GM18909 (cell line): ENCODE measurements at regions not wholly inside any gene's neighbourhood (a gene's known extent, or its start where the extent isn't known, plus 50 kb on each side); places are given as distances from the start of the nearest gene placed in this dataset.

Experiments used
- ATAC-seq: cut with Tn5 transposase; IDR thresholded peaks from one replicate; pipeline ENCODE4 v1.9.1; 2021; ENCODE audit warnings: mild to moderate bottlenecking; ENCODE audit not compliant: unreplicated experiment, poor library complexity

DNA sequence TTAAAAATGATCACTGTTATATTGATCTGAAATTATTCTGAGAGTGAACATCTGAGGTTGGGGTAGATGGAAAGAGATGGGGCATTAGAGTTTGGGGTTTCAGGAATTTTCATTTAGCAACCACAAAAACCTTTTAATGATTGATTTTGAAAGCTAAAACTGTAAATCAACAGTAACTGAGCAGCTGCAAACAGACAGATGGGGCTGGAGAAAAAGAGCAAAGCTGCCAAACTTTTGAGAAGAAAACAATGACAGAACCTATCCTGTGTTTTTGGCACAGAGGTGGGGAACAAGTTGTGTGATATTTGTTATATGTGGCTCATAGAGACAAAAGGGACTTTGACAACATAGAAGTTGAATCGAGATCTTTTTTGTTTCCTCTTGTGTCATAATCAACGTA is 415.8 kb upstream of the DSEL start:
- ATAC-seq, result no peak

- no peak for ATAC-seq
These were observed 410.7 kb upstream of the DSEL start for GRCh38 chr18:67926929-67927864.

- ATAC-seq, result no peak
These were observed 408.1 kb upstream of the DSEL start for GRCh38 chr18:67924656-67925055.

GRCh38 chr18:67919316-67919715 is 402.8 kb upstream of the DSEL start:
- ATAC-seq, result no peak

- ATAC-seq, result no peak
These were observed 399.6 kb upstream of the DSEL start for GRCh38 chr18:67916097-67916496.

GRCh38 chr18:67913040-67913439 is 396.5 kb upstream of the DSEL start:
- ATAC-seq, result no peak

- ATAC-seq, result no peak
These were observed 385.1 kb upstream of the DSEL start for GRCh38 chr18:67901573-67901972.

DNA sequence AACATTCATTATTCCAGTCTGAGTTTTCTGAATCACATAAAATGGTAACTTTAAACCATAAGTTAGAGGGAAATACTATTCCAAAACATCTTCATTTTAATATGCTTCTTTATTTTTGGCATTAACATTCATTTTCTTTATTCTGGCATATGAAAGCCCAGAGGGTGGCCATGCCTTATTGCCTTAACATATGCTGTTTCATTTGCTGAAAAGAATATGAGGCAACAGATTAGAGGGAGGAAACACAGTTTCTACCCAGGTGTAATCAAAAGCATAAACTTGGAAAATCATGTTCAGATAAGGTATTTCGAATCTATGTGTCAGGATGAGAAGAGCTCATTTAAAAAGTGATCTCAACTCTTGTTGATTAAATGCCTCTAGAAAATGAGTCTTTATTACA is 379.9 kb upstream of the DSEL start:
- no peak for ATAC-seq

GRCh38 chr18:67893916-67894315 is 377.4 kb upstream of the DSEL start:
- no peak for ATAC-seq

- ATAC-seq, result no peak
These were observed 360.4 kb upstream of the DSEL start for GRCh38 chr18:67876871-67877270.

- no peak for ATAC-seq
These were observed 359.4 kb upstream of the DSEL start for GRCh38 chr18:67875944-67876343.

DNA sequence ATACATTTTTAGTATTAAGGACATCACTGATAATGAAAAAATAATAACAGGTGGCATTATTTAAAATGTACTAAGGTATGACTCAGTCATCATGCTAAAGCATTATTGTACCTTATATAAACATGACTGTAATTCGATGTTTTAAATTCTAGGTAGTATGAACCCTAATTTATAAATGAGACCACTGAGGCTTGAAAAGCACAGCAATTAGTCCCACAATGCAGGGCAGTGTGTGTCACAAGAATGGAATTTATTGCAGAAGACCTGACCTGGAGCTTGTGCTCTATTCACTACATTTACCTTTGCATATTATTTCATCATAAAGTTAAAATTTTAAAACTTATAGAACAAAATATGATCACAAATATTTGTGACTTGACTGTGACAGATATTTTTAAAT is 358.5 kb upstream of the DSEL start:
- ATAC-seq, result no peak

DNA sequence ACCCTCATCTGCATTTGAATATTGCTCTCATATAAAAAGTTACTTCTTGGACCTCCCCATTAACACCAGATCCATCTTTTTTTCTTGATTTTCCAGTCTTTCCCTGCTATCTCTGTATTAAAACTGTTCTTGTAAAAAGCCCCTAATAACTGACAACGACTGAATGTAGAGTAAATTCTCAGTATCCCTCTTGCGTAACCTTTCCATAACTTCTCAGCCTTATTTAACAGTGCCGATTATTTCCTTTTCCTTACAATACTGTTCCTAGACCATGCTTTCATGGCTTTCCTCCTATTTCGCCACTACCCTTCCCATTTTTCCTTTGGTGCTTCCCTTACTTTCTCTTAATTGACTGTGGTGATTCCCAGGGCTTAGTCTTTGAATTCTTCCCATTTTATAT is 348.9 kb upstream of the DSEL start:
- no peak for ATAC-seq

DNA sequence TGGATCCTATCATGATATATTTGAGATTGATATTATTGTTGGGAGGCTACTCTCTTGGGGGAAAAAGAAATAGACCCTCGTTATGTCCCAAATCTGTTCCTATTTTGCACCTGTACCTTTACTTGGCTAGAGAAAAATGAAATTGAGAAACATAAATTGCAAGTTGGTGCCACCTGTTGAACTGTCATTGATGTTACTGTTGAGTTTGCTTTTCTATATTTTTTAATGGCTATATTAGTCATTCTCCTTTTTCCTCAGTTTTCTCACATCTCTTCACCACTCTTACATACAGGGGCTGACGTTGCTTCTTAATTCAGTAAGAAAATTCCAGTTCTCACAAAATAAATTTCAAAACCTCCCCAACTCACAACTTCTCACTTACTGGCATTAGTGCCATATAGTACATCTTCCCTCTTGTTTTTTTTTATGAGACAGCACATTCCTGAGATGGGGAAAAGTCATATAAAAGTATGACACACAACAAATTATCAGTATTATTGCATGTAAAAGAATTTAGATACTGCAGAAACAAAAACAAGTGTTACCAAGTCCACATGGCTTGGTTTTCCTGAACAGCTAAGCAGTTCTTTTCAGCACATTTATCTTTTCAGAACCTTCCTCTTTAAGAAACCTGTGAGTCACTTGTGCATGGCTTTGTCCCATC is 348.3 kb upstream of the DSEL start:
- ATAC-seq, result no peak

DNA sequence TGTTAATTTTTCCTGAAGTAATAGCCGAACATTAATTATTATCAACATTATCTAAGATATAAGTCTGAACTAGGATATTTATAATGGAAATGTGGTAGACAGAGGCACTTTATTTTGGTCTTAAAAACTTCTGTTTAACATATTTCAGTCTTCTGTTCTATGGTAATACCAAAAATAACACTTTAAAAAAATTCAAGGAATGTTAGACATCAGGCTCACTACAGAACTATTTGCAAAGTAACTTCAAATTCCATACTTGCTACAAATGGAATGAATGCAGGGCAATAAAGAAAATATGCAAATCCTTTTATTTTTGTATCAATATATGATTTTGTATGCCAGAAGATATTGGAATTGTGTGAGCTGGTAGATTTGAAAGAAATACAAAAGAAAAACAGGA is 345.5 kb upstream of the DSEL start:
- ATAC-seq, result no peak

GRCh38 chr18:67854340-67854739 is 337.8 kb upstream of the DSEL start:
- ATAC-seq, result no peak

DNA sequence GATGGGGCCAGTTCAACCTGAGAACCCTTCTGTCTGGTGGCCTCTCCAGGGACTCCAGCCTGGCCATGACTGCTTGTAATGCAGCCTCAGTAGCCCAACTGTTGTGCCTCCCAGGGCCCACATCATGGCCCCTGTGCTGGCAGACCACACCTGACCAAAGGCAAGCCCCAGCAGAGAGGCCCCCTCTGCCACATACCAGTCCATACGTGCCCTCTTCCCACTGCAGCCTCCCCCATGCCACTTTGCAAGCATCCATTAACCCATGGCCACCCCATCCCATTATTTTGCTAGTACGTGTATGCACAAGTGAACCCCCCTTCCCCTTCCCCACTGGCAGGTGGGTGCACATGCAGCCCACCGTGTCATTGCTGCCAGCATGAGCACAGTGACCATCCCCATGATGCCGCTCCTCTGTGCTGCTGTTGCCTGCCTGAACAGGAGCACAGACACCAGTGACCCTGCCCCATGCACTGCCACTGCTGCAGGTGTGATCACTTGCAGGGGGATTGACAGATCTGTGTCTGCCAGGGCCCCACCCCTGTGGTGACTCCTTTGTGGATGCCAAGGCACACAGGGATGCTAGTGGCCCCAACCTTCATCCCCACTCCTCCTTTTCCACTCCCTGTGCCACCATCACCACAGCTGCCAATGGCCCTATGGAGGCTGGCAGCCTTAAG is 330.0 kb upstream of the DSEL start:
- ATAC-seq, result no peak

DNA sequence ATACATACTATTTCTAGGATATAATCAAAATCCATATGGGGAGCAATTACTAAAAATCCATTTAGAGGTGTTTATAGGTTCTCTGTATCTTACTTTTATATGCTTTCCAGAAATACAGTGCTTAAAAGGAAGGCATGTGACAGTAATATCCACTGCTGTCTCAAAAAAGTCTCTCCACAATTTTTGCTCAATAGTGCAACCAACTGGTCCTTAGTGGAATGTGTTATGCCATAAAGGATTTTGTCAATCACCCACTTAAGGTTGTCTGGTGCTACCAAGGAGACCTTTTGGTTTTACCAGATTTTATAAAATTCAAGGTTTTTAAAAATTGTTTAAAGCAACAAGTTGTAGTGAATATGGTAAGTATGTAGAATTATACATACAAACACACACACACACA is 328.5 kb upstream of the DSEL start:
- no peak for ATAC-seq

DNA sequence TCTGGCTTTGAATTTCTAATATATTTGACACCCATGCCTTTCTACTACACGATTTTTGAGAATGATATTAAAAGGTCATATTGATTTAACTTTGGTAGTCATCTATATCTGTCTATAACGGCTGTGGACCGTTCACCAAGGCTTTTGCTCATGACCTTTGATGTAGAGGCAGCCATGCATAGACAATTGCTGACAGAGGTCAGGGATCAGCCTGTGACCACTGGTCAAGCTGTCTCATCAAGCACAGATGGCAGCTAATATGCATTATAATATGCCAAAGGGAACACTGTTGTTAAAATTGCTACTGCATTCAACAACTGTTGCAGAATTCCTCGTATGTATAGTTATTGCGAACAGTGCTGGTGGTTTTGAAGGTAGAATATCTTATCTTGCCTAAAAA is 323.9 kb upstream of the DSEL start:
- ATAC-seq, result no peak

GRCh38 chr18:67818432-67818831 is 301.9 kb upstream of the DSEL start:
- ATAC-seq, result no peak

- no peak for ATAC-seq
These were observed 298.8 kb upstream of the DSEL start for GRCh38 chr18:67815280-67815679.
